ENCODE measurements at regions not wholly inside any gene's neighbourhood (a gene's known extent, or its start where the extent isn't known, plus 50 kb on each side); places are given as distances from the start of the nearest gene placed in this dataset.
A peak's percentile ranks its signal among the peaks of the same experiment; 100 is the strongest.
"Not testable (repeated sequence)": the region's sequence is repeated elsewhere in the genome, so short reads cannot be mapped to it uniquely, and the experiment has no call there.

DNA sequence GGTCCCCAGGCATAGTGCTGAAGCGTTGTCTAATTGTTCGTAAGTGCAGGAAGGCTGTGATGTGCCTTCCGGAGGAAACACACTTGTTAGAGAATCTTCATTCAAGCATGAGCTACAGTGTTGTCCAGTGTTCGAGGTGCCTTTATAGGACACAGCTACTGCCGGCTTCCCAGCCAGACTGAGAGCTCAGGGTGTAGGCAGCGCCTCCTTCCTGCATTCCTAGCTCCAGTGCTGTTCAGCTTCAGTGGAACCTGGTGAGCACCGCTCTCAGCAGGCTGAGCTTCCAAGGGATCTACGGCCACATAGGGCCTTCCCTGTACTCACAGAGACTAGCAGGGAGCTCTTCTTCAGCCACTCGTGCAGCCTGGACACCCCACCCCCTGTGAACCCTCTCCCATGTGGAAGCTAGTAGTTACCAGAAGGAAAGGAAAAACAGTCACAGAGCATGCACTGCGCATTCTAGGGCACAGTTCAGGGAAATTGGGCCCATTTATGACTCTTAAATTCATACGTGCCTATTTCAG lies 87.9 kb upstream of the UXS1 start:
- not testable (repeated sequence) for H3K4me3 ChIP-seq (ENCODE audit: insufficient read depth, low read depth, low read length)

DNA sequence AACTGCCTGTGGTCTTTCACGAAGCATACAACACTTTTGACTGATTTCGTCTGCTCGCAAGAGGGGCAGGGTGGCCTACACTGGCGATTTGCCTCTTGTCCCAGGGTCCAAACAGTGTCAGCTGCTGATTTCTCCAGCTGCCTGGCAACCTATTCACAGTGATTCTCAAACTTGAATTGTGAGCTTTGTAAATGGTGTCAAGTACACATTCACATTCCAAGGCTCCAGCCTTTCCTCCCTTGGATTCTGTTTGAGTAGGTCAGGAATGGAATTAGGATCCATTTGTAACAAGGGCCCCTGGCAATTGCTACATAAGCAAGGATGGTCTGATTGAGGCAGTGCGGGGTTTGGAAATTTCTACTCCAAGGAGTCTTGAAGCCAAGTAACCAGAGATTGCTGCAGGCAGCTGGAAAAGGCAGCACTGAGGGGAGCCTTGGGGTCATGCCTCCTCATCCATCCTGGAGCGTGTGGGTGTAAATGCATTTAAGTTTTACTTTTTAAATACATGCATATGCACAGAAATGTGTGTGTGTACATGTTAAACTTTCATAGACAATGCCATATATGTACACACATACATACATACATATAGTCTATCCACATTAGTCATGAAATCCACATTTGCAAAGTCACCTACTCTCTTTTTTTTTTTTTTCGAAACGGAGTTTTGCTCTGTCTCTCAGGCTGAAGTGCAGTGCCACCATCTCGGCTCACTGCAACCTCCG lies 86.8 kb upstream of the UXS1 start:
- Histone ChIP-seq H3K36me3 (replicated peaks; ENCODE audit: control insufficient read depth, insufficient read depth, low read length) (no peaks in the 10 kb centered on the region), H3K27me3 (ENCODE audit: control insufficient read depth, insufficient read depth, low read length) (no peaks in the 10 kb centered on the region), H3K4me3 (ENCODE audit: insufficient read depth, low read depth, low read length) (no peak overlapping the region)
- DNase-seq: no peak

More for the DNA sequence above, 87.9 kb upstream of the UXS1 start:
- not testable (repeated sequence) for H3K36me3 ChIP-seq (replicated peaks; ENCODE audit: control insufficient read depth, insufficient read depth, low read length); H3K27me3 ChIP-seq (ENCODE audit: control insufficient read depth, insufficient read depth, low read length); DNase-seq

DNA sequence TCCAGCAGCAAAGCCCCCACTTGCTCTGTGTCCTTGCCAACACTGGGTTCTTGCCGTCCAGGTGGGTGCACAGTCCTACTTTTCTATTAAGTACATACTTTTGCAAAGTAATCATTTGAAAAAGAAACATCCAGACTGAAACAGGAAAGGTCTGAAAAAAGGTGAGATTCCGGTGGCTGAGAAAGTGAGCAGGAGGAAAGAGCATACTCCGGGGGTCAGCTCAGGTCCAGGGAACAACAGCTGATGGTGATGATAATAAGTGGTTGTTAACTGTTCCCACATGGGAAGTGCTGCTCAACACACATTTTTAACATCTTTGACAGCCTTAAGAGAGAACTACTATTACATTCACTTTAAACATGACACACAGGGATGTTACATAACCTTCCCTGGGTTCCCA lies 86.1 kb upstream of the UXS1 start:
- Histone ChIP-seq H3K4me3 (ENCODE audit: insufficient read depth, low read depth, low read length) (no peak overlapping the region), H3K27me3 (ENCODE audit: control insufficient read depth, insufficient read depth, low read length) (no peaks in the 10 kb centered on the region), H3K36me3 (replicated peaks; ENCODE audit: control insufficient read depth, insufficient read depth, low read length) (no peaks in the 10 kb centered on the region)
- no peak for DNase-seq

DNA sequence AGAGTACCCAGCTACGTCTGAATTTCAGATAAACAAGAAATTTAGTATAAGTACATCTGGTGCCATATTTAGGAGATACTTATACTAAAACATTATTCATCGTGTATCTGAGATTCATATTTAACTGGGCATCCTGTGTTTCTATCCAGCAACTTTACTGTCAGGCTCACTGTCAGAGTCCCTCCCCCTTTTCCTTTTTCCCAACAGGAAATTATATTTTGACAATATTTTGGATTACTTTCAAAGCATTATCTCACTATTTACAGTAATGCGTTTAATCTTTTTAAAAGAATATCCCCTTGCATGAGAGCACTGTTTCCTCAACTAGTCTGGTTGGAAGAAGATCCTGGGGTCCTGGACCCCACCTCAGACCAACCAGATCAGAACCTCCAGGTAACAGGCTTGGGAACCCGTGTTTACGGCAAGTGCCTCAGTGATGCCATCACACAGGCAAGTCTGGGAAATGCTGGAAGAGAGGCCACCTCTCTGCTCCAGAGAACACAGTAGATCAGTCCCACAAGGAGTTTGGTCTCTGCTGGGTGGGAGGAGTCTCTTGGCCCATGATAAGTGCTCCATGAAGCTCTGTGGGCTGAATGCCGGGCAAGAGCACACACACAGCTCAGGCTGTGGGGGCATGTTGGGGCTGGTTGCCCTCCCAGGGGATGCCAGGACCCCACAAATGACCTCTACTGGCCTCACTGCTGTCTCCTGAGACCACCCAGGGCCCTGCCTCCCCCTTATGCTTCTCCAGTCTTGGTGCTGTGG lies 84.2 kb upstream of the UXS1 start:
- no peaks in the 10 kb centered on the region for H3K27me3 ChIP-seq (ENCODE audit: control insufficient read depth, insufficient read depth, low read length)
- DNase-seq: no peak
- no peak overlapping the region for H3K4me3 ChIP-seq (ENCODE audit: insufficient read depth, low read depth, low read length)
- H3K36me3 ChIP-seq (replicated peaks; ENCODE audit: control insufficient read depth, insufficient read depth, low read length): no peaks in the 10 kb centered on the region

DNA sequence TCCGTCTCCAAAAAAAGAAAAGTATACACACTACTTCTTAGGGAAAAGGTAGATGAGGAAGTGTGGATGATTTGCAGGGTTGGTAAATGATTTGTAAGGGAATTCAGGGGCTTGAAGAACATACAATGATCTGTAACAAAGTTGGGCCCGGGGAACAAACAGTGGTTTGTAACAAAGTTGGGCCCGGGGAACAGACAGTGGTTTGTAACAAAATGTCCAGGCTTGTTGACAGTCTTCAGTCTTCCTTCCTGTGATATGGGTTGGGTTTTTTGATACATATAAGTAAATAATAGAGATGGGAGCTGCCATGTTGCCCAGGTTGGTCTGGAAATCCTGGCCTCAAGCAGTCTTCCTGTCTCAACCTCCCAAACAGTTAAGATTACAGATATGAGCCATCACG lies 83.3 kb upstream of the UXS1 start:
- H3K36me3 ChIP-seq (replicated peaks; ENCODE audit: control insufficient read depth, insufficient read depth, low read length): no peaks in the 10 kb centered on the region
- no peaks in the 10 kb centered on the region for H3K27me3 ChIP-seq (ENCODE audit: control insufficient read depth, insufficient read depth, low read length)
- no peak for DNase-seq
- H3K4me3 ChIP-seq (ENCODE audit: insufficient read depth, low read depth, low read length): no peak overlapping the region

DNA sequence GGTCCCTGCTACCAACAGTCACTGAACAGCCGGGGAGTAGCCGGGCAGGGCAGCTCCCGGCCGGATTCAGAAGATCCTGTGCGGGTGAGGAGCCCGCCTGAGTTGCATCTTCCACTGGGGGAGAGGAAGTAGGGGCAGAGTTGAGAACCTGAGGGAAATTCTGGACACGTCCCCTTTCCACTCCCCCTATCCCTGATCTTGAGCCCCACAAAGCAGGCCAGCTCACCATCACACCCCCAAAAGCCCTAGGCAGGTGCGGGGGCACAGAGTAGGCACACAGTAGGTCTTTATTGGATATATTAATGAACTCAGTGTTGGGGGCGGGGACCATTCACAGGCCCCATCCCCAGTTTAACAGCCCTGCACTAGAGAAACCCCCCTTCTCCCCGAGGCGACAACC lies 81.9 kb upstream of the UXS1 start:
- Histone ChIP-seq H3K27me3 (ENCODE audit: control insufficient read depth, insufficient read depth, low read length) (no peaks in the 10 kb centered on the region), H3K4me3 (ENCODE audit: insufficient read depth, low read depth, low read length) (no peak overlapping the region), H3K36me3 (replicated peaks; ENCODE audit: control insufficient read depth, insufficient read depth, low read length) (no peaks in the 10 kb centered on the region)
- DNase-seq: no peak

DNA sequence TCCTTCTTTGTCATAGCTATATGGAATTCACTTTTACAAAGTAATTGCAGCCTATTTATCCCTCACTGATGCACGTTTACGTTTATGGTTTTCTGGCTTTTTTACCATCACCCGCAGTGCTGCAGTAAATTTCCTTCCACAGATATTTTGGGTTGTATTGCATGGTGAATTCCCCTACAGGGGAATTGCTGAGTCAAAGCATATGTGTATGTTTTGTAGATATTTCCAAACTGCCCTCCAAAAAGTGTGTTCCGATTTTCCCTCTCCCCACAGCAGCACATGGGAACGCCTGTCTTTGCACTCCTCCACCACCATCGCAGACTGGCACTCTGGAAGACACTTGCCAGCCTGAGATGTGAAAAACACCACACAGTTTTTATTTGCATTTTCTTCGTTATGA lies 80.6 kb upstream of the UXS1 start:
- H3K4me3 ChIP-seq (ENCODE audit: insufficient read depth, low read depth, low read length): no peak overlapping the region

DNA sequence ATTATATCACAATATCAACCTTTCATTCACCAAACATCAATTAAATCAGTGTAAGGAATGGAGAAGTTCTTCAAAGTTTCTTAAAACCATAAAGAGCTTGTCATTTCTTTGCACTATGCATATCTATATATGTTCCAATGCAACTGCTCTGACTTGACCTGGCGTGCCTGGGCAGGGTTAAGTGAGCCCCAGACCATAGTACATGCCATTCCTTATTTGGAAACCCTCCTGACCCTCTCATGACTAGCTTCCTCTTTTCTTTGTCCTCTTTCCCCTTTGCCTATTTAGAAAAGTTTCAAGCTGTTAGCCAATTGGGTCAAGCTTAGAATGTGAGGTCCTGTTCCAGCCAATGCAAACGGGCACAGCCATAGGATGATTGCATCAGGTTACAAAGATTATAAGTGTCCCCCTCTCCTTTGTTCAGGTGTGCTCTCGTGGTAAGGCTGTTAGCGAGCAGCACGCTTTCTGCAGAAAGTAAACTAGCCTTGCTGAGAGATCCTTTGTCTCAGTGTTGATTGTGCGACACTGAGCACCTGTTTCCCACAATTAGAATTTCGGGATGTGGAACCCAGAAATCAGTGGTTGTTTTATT lies 78.2 kb upstream of the UXS1 start:
- no peak overlapping the region for H3K4me3 ChIP-seq (ENCODE audit: insufficient read depth, low read depth, low read length)
- no peak for DNase-seq
- no peaks in the 10 kb centered on the region for H3K36me3 ChIP-seq (replicated peaks; ENCODE audit: control insufficient read depth, insufficient read depth, low read length)
- H3K27me3 ChIP-seq (ENCODE audit: control insufficient read depth, insufficient read depth, low read length): peaks cover 2% of the 10 kb centered on the region; the same call in 1 of the 2 replicates

More for the DNA sequence above, 80.6 kb upstream of the UXS1 start:
- no peaks in the 10 kb centered on the region for H3K36me3 ChIP-seq (replicated peaks; ENCODE audit: control insufficient read depth, insufficient read depth, low read length)
- peaks cover 1% of the 10 kb centered on the region; the same call in 1 of the 2 replicates for H3K27me3 ChIP-seq (ENCODE audit: control insufficient read depth, insufficient read depth, low read length)
- DNase-seq: no peak

DNA sequence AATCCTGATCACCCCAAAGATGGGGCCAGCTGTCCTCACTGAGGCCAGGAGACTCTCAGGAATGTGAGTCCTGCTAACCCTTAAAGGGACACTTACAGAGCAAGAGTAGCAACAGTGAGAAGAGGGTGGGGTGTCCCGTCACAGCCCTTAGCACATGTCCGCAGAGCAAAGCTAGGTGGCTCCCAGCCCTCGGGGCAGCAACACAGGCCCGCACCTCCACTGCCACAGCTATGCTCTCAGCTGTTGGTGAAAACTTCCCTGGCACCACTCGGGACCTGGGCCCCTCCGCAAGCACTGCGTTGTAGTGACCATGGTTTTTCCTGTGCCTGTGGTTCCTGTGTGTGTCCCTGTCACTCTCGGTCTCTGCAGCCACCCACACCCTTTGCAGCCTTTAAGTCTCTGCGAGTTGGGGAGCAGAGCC lies 76.4 kb upstream of the UXS1 start:
- H3K4me3 ChIP-seq (ENCODE audit: insufficient read depth, low read depth, low read length): peak overlapping the region; percentile 2; the same call in 1 of the 2 replicates
- no peak for DNase-seq
- H3K36me3 ChIP-seq (replicated peaks; ENCODE audit: control insufficient read depth, insufficient read depth, low read length): no peaks in the 10 kb centered on the region
- peaks cover 2% of the 10 kb centered on the region; the same call in 1 of the 2 replicates for H3K27me3 ChIP-seq (ENCODE audit: control insufficient read depth, insufficient read depth, low read length)

DNA sequence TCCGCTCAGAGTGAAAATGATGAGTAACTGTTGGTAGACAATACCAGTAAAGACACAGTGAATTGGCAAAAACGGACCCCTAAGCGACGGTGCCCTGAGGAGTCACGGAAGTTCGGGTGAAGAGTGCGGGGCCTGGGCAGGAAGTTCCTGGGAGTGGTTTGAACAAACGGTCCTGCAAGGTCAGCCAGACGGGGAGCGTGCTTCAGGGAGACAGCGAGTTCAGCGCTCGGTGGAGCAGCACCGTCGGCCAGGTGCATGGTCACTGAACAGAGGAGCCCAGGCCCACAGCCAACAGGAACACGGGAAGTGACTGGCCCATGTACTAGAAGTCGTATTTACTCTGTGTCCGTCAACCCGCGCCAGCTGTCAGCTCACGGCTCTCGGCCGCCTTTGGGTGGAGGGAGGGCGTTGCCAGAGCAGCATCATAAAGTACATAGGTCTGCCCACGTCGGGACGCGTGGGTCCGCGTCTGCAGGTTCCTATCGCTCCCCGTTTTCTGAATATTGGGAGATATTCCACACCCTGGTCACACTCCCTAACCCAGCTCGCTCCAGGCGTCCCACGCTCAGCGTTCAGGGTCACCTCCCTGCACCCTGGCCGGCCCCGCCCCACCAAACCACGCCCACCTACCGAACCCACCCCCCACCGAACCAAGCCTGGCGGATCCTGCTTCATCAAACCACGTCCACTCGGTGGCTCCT lies 75.6 kb upstream of the UXS1 start:
- DNase-seq: peak; percentile 78
- Histone ChIP-seq H3K4me3 (ENCODE audit: insufficient read depth, low read depth, low read length) (peak overlapping the region; percentile 42), H3K36me3 (replicated peaks; ENCODE audit: control insufficient read depth, insufficient read depth, low read length) (no peaks in the 10 kb centered on the region)

DNA sequence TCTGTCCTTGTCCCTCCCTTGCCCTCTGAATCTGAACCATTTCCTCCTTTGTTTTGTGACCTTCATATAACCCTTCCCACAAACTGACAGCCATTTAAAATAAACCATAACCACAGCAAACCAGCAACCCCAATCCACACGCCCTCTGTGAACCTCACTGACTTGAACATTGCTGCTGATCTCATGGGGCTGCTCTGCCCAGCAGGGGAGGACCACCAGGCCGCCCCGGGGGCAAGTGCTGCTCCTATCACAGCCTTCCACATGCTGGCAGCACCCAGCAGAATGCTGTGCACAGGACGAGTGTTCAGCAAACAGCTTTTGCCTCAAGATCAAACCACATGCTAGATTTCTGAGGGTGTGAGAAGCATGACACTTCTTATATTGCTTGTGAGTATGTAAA lies 73.9 kb upstream of the UXS1 start:
- peaks cover 2% of the 10 kb centered on the region; the same call in 1 of the 2 replicates for H3K27me3 ChIP-seq (ENCODE audit: control insufficient read depth, insufficient read depth, low read length)

More for the DNA sequence above, 75.6 kb upstream of the UXS1 start:
- H3K27me3 ChIP-seq (ENCODE audit: control insufficient read depth, insufficient read depth, low read length): peaks cover 2% of the 10 kb centered on the region; the same call in 1 of the 2 replicates

DNA sequence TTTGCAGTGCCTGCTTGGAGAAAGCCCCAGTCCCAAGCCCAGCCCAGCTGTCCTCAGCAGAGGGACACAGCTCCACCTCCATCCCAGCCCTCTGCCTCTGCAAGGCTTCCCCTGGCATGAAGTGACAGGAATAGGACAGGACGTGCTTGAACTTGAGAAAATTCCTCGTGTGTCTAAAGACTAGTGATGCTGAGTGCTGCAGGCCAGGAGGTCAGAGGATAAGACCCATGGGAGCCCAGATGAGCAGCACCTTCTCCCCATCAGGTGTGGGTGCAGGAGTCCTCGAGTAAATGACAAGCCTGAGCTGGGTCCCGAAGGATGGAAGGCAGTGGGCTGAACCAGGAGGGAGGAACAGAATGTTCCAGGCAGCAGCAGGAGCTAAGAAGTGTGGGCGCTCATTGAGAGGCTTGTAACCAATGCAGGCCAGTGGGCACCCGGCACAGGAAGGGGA lies 67.8 kb upstream of the UXS1 start:
- DNase-seq: no peak

More for the DNA sequence above, 73.9 kb upstream of the UXS1 start:
- no peak for DNase-seq
- H3K36me3 ChIP-seq (replicated peaks; ENCODE audit: control insufficient read depth, insufficient read depth, low read length): no peaks in the 10 kb centered on the region
- no peak overlapping the region for H3K4me3 ChIP-seq (ENCODE audit: insufficient read depth, low read depth, low read length)

DNA sequence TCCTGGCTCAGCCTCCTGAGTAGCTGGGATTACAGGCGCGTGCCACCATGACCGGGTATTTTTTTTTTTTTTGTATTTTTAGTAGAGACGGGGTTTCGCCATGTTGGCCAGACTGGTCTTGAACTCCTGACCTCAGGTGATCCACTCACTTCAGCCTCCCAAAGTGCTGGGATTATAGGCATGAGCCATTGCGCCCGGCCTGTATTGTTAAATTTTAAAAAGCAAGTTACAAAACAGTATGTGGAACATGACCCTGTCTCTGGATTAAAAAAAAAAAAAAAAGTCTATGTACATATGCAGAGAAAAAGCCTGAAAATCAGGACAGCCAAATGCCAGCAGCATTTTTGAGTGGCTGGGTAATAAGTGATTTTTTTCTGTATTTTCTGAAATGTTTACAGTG lies 64.8 kb upstream of the UXS1 start:
- not testable (repeated sequence) for H3K27me3 ChIP-seq (ENCODE audit: control insufficient read depth, insufficient read depth, low read length); H3K4me3 ChIP-seq (ENCODE audit: insufficient read depth, low read depth, low read length); H3K36me3 ChIP-seq (replicated peaks; ENCODE audit: control insufficient read depth, insufficient read depth, low read length); DNase-seq

More for the DNA sequence above, 67.8 kb upstream of the UXS1 start:
- H3K4me3 ChIP-seq (ENCODE audit: insufficient read depth, low read depth, low read length): no peak overlapping the region
- H3K27me3 ChIP-seq (ENCODE audit: control insufficient read depth, insufficient read depth, low read length): no peaks in the 10 kb centered on the region
- no peaks in the 10 kb centered on the region for H3K36me3 ChIP-seq (replicated peaks; ENCODE audit: control insufficient read depth, insufficient read depth, low read length)

DNA sequence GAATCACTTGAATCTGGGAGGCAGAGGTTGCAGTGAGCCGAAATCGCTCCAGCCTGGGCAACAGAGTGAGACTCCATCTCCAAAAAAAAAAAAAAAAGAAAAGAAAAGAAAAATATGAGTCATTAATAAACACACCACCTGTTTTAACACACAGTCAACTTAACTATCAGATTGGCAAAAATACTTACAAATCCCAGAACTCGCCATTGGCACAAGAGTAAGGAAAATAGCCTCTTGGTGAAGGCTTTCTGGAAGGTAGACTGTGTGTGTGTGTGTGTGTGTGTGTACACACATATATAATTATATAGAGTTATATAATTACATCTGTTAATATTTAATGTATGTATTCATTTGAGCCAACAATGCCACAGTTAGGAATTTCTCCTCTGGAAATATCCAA lies 63.7 kb upstream of the UXS1 start:
- H3K36me3 ChIP-seq (replicated peaks; ENCODE audit: control insufficient read depth, insufficient read depth, low read length): no peaks in the 10 kb centered on the region
- H3K27me3 ChIP-seq (ENCODE audit: control insufficient read depth, insufficient read depth, low read length): no peaks in the 10 kb centered on the region
- DNase-seq: no peak
- no peak overlapping the region for H3K4me3 ChIP-seq (ENCODE audit: insufficient read depth, low read depth, low read length)
